ENCODE measurements at regions not wholly inside any gene's neighbourhood (a gene's known extent, or its start where the extent isn't known, plus 50 kb on each side); places are given as distances from the start of the nearest gene placed in this dataset.

- Histone ChIP-seq H3K27me3 (ENCODE audit: control insufficient read depth in 3 of 3, insufficient read depth in 3 of 3, low read depth in 1 of 3, low read length in 3 of 3) (no peaks in the 10 kb centered on the region), H3K14ac (ENCODE audit: low read length) (no peak overlapping the region), H3K79me1 (ENCODE audit: low read depth, low read length) (no peaks in the 10 kb centered on the region), H2BK12ac (ENCODE audit: low read length) (no peak overlapping the region), H2BK5ac (ENCODE audit: low read length) (no peak overlapping the region), H3K4me1 (ENCODE audit: control insufficient read depth in 2 of 2, insufficient read depth in 1 of 2, low read depth in 1 of 2, low read length in 2 of 2) (no peaks in the 10 kb centered on the region), H2BK15ac (ENCODE audit: low read length) (no peak overlapping the region), H4K8ac (ENCODE audit: low read depth, low read length) (no peak overlapping the region), H2BK120ac (ENCODE audit: low read depth, low read length) (no peak overlapping the region), H3K9ac (ENCODE audit: low read depth, low read length, poor library complexity) (no peak overlapping the region), H3K18ac (ENCODE audit: low read length) (no peak overlapping the region), H2AK5ac (ENCODE audit: low read depth, low read length) (no peak overlapping the region), H3K36me3 (replicated peaks in 1 of 2; ENCODE audit: control insufficient read depth in 2 of 2, insufficient read depth in 2 of 2, low read length in 2 of 2) (no peaks in the 10 kb centered on the region), H3K4me3 (ENCODE audit: low read length in 2 of 2) (no peak overlapping the region), H3K9me3 (replicated peaks in 1 of 2; ENCODE audit: control insufficient read depth in 2 of 2, insufficient read depth in 1 of 2, low read depth in 1 of 2, low read length in 2 of 2) (no peaks in the 10 kb centered on the region), H3K4me2 (ENCODE audit: insufficient read depth, low read length, poor library complexity, severe bottlenecking) (no peak overlapping the region), H4K91ac (ENCODE audit: low read depth, low read length, poor library complexity) (no peak overlapping the region), H3K4ac (ENCODE audit: low read length) (no peak overlapping the region), H2AFZ (ENCODE audit: low read length) (no peak overlapping the region), H3K27ac (replicated peaks; ENCODE audit: low read length) (no peak overlapping the region), H3K23ac (ENCODE audit: low read depth, low read length, poor library complexity) (no peak overlapping the region)
- no peak for DNase-seq (ENCODE audit: low spot score)
Measured at GRCh38 chr2:164363646-164364045, 257.6 kb downstream of the GRB14 start.

GRCh38 chr2:164351536-164351935 lies 269.7 kb downstream of the GRB14 start:
- no peak overlapping the region for H4K8ac ChIP-seq (ENCODE audit: low read depth, low read length)
- no peak for DNase-seq (ENCODE audit: low spot score)
- no peak overlapping the region for H3K4me2 ChIP-seq (ENCODE audit: insufficient read depth, low read length, poor library complexity, severe bottlenecking)

DNA sequence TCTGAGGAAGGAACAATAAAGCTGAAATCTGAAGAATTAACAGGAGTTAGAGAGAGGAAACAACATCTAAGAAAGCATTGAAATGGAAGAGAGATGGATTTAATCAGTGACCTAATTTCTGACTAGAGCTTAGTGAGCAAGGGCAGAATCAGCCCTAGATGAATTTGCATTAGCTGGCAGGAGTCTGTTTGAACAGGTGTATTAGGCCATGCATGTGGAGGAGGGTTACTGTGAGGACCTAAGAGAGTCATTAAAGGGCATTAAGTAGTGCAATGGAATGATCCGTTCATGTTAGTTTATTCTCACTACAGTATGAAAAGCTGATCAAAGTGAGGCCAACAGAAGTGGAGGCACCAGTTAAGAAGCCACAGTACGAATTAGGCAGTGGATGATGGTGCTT lies 285.3 kb downstream of the GRB14 start:
- H3K14ac ChIP-seq (ENCODE audit: low read length) = no peak overlapping the region
- no peak overlapping the region for H4K8ac ChIP-seq (ENCODE audit: low read depth, low read length)
- WGBS, 2 donors (ENCODE audit: extremely low coverage in 2 of 2, insufficient read length in 2 of 2, insufficient replicate concordance in 1 of 2) = no CpG with 5 or more reads among the region's 2 CpGs

More at GRCh38 chr2:164351536-164351935, 269.7 kb downstream of the GRB14 start:
- no peak overlapping the region for H2BK120ac ChIP-seq (ENCODE audit: low read depth, low read length)
- H3K9me3 ChIP-seq (replicated peaks in 1 of 2; ENCODE audit: control insufficient read depth in 2 of 2, insufficient read depth in 1 of 2, low read depth in 1 of 2, low read length in 2 of 2) = peaks cover 0 to 3% of the 10 kb centered on the region in 2 donors
- H2BK15ac ChIP-seq (ENCODE audit: low read length) = no peak overlapping the region
- no CpG with 5 or more reads among the region's 2 CpGs for WGBS, 2 donors (ENCODE audit: extremely low coverage in 2 of 2, insufficient read length in 2 of 2, insufficient replicate concordance in 1 of 2)
- H3K23ac ChIP-seq (ENCODE audit: low read depth, low read length, poor library complexity) = no peak overlapping the region
- H3K9ac ChIP-seq (ENCODE audit: low read depth, low read length, poor library complexity) = no peak overlapping the region
- H2BK5ac ChIP-seq (ENCODE audit: low read length) = no peak overlapping the region
- H3K4ac ChIP-seq (ENCODE audit: low read length) = no peak overlapping the region
- H3K14ac ChIP-seq (ENCODE audit: low read length) = no peak overlapping the region
- H3K27me3 ChIP-seq (ENCODE audit: control insufficient read depth in 3 of 3, insufficient read depth in 3 of 3, low read depth in 1 of 3, low read length in 3 of 3) = no peaks in the 10 kb centered on the region
- no peak overlapping the region for H3K27ac ChIP-seq (replicated peaks; ENCODE audit: low read length)
- peaks cover 0 to 2% of the 10 kb centered on the region in 2 donors for H3K36me3 ChIP-seq (replicated peaks in 1 of 2; ENCODE audit: control insufficient read depth in 2 of 2, insufficient read depth in 2 of 2, low read length in 2 of 2)
- H4K91ac ChIP-seq (ENCODE audit: low read depth, low read length, poor library complexity) = no peak overlapping the region
- H2BK12ac ChIP-seq (ENCODE audit: low read length) = no peak overlapping the region
- no peak overlapping the region for H2AFZ ChIP-seq (ENCODE audit: low read length)
- no peak overlapping the region for H3K4me3 ChIP-seq (ENCODE audit: low read length in 2 of 2)
- no peaks in the 10 kb centered on the region for H3K79me1 ChIP-seq (ENCODE audit: low read depth, low read length)
- H2AK5ac ChIP-seq (ENCODE audit: low read depth, low read length) = no peak overlapping the region
- peaks cover 0 to 1% of the 10 kb centered on the region in 2 donors for H3K4me1 ChIP-seq (ENCODE audit: control insufficient read depth in 2 of 2, insufficient read depth in 1 of 2, low read depth in 1 of 2, low read length in 2 of 2)
- no peak overlapping the region for H3K18ac ChIP-seq (ENCODE audit: low read length)

DNA sequence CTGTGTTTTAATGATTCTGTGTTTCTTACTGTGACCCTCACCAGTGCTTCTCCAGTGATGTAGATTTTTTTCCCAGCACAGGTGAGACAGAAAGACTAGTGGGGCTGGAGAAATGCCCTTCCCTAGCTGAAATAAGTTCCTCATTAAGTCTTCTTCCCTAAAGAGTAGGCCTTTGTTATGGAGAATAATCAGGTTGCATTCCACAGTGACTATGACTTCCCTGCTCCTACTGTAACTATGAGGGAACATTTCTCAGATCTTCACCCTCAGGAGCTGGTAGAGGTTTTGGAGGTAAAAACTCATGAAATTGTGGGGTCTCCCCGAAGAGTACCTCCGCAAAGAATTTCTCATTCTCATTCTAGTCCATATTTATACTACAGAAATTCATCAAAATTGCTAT lies 286.2 kb downstream of the GRB14 start:
- no peak for DNase-seq (ENCODE audit: low spot score)
- no peak overlapping the region for H3K4me2 ChIP-seq (ENCODE audit: insufficient read depth, low read length, poor library complexity, severe bottlenecking)
- H2AK5ac ChIP-seq (ENCODE audit: low read depth, low read length) = no peak overlapping the region
- H4K8ac ChIP-seq (ENCODE audit: low read depth, low read length) = no peak overlapping the region
- no CpG with 5 or more reads among the region's 2 CpGs for WGBS, 2 donors (ENCODE audit: extremely low coverage in 2 of 2, insufficient read length in 2 of 2, insufficient replicate concordance in 1 of 2)
- H3K4me1 ChIP-seq (ENCODE audit: control insufficient read depth in 2 of 2, insufficient read depth in 1 of 2, low read depth in 1 of 2, low read length in 2 of 2) = peaks cover 0 to 4% of the 10 kb centered on the region in 2 donors
- no peak overlapping the region for H2BK12ac ChIP-seq (ENCODE audit: low read length)
- no peaks in the 10 kb centered on the region for H3K27me3 ChIP-seq (ENCODE audit: control insufficient read depth in 3 of 3, insufficient read depth in 3 of 3, low read depth in 1 of 3, low read length in 3 of 3)
- H2BK120ac ChIP-seq (ENCODE audit: low read depth, low read length) = no peak overlapping the region
- no peak overlapping the region for H3K14ac ChIP-seq (ENCODE audit: low read length)
- peaks cover 0 to 2% of the 10 kb centered on the region in 2 donors for H3K9me3 ChIP-seq (replicated peaks in 1 of 2; ENCODE audit: control insufficient read depth in 2 of 2, insufficient read depth in 1 of 2, low read depth in 1 of 2, low read length in 2 of 2)
- H2BK15ac ChIP-seq (ENCODE audit: low read length) = no peak overlapping the region
- no peaks in the 10 kb centered on the region for H3K79me1 ChIP-seq (ENCODE audit: low read depth, low read length)
- no peak overlapping the region for H3K4ac ChIP-seq (ENCODE audit: low read length)
- H2BK5ac ChIP-seq (ENCODE audit: low read length) = no peak overlapping the region
- no peaks in the 10 kb centered on the region for H3K36me3 ChIP-seq (replicated peaks in 1 of 2; ENCODE audit: control insufficient read depth in 2 of 2, insufficient read depth in 2 of 2, low read length in 2 of 2)
- H3K4me3 ChIP-seq (ENCODE audit: low read length in 2 of 2) = no peak overlapping the region
- no peak overlapping the region for H3K9ac ChIP-seq (ENCODE audit: low read depth, low read length, poor library complexity)
- no peak overlapping the region for H4K91ac ChIP-seq (ENCODE audit: low read depth, low read length, poor library complexity)
- H3K27ac ChIP-seq (replicated peaks; ENCODE audit: low read length) = no peak overlapping the region
- H2AFZ ChIP-seq (ENCODE audit: low read length) = no peak overlapping the region
- H3K23ac ChIP-seq (ENCODE audit: low read depth, low read length, poor library complexity) = no peak overlapping the region
- H3K18ac ChIP-seq (ENCODE audit: low read length) = no peak overlapping the region

More for the DNA sequence above, 285.3 kb downstream of the GRB14 start:
- Histone ChIP-seq H3K18ac (ENCODE audit: low read length) (no peak overlapping the region), H2AFZ (ENCODE audit: low read length) (no peak overlapping the region), H3K4me3 (ENCODE audit: low read length in 2 of 2) (no peak overlapping the region), H3K23ac (ENCODE audit: low read depth, low read length, poor library complexity) (no peak overlapping the region), H3K27me3 (ENCODE audit: control insufficient read depth in 3 of 3, insufficient read depth in 3 of 3, low read depth in 1 of 3, low read length in 3 of 3) (no peaks in the 10 kb centered on the region), H3K27ac (replicated peaks; ENCODE audit: low read length) (no peak overlapping the region), H2BK5ac (ENCODE audit: low read length) (no peak overlapping the region), H2BK12ac (ENCODE audit: low read length) (no peak overlapping the region), H2BK120ac (ENCODE audit: low read depth, low read length) (no peak overlapping the region), H4K91ac (ENCODE audit: low read depth, low read length, poor library complexity) (no peak overlapping the region), H2AK5ac (ENCODE audit: low read depth, low read length) (no peak overlapping the region), H2BK15ac (ENCODE audit: low read length) (no peak overlapping the region), H3K79me1 (ENCODE audit: low read depth, low read length) (no peaks in the 10 kb centered on the region), H3K4ac (ENCODE audit: low read length) (no peak overlapping the region), H3K9ac (ENCODE audit: low read depth, low read length, poor library complexity) (no peak overlapping the region), H3K4me1 (ENCODE audit: control insufficient read depth in 2 of 2, insufficient read depth in 1 of 2, low read depth in 1 of 2, low read length in 2 of 2) (no peaks in the 10 kb centered on the region), H3K4me2 (ENCODE audit: insufficient read depth, low read length, poor library complexity, severe bottlenecking) (no peak overlapping the region), H3K9me3 (replicated peaks in 1 of 2; ENCODE audit: control insufficient read depth in 2 of 2, insufficient read depth in 1 of 2, low read depth in 1 of 2, low read length in 2 of 2) (peaks cover 0 to 2% of the 10 kb centered on the region in 2 donors), H3K36me3 (replicated peaks in 1 of 2; ENCODE audit: control insufficient read depth in 2 of 2, insufficient read depth in 2 of 2, low read length in 2 of 2) (no peaks in the 10 kb centered on the region)
- no peak for DNase-seq (ENCODE audit: low spot score)

All from neuronal stem cell (in vitro differentiated cells).